ENCODE measurements at regions not wholly inside any gene's neighbourhood (a gene's known extent, or its start where the extent isn't known, plus 50 kb on each side); places are given as distances from the start of the nearest gene placed in this dataset.

GRCh38 chr3:76638006-76638405, 401.9 kb upstream of the ROBO2 start:
- TF ChIP-seq POLR2A (IDR thresholded peaks at IDR 0.05; ENCODE audit: low read length): no peak
- no peak for TF ChIP-seq GATA1 (IDR thresholded peaks at IDR 0.05; ENCODE audit: low read depth, low read length)

GRCh38 chr3:76643623-76644304, 396.1 kb upstream of the ROBO2 start:
- DNase-seq: no peak
- TF ChIP-seq POLR2A (IDR thresholded peaks at IDR 0.05; ENCODE audit: low read length) (no peak), GATA1 (IDR thresholded peaks at IDR 0.05; ENCODE audit: low read depth, low read length) (no peak)

More at GRCh38 chr3:76638006-76638405, 401.9 kb upstream of the ROBO2 start:
- no peak for DNase-seq

GRCh38 chr3:76644305-76644675, 395.6 kb upstream of the ROBO2 start:
- TF ChIP-seq POLR2A (IDR thresholded peaks at IDR 0.05; ENCODE audit: low read length) (no peak), GATA1 (IDR thresholded peaks at IDR 0.05; ENCODE audit: low read depth, low read length) (no peak)
- DNase-seq: no peak

GRCh38 chr3:76645724-76646123, 394.2 kb upstream of the ROBO2 start:
- TF ChIP-seq GATA1 (IDR thresholded peaks at IDR 0.05; ENCODE audit: low read depth, low read length): no peak
- no peak for TF ChIP-seq POLR2A (IDR thresholded peaks at IDR 0.05; ENCODE audit: low read length)
- no peak for DNase-seq

- no peak for TF ChIP-seq POLR2A (IDR thresholded peaks at IDR 0.05; ENCODE audit: low read length)
- no peak for TF ChIP-seq GATA1 (IDR thresholded peaks at IDR 0.05; ENCODE audit: low read depth, low read length)
- peak in 1 of 2 experiments; percentile 0 for DNase-seq
Measured at GRCh38 chr3:76646921-76647562, 392.9 kb upstream of the ROBO2 start.

GRCh38 chr3:76651784-76652183, 388.1 kb upstream of the ROBO2 start:
- DNase-seq: no peak
- TF ChIP-seq GATA1 (IDR thresholded peaks at IDR 0.05; ENCODE audit: low read depth, low read length) (no peak), POLR2A (IDR thresholded peaks at IDR 0.05; ENCODE audit: low read length) (no peak)

GRCh38 chr3:76652524-76652923, 387.4 kb upstream of the ROBO2 start:
- no peak for TF ChIP-seq POLR2A (IDR thresholded peaks at IDR 0.05; ENCODE audit: low read length)
- TF ChIP-seq GATA1 (IDR thresholded peaks at IDR 0.05; ENCODE audit: low read depth, low read length): no peak
- DNase-seq: no peak

- DNase-seq: no peak
- no peak for TF ChIP-seq POLR2A (IDR thresholded peaks at IDR 0.05; ENCODE audit: low read length)
- TF ChIP-seq GATA1 (IDR thresholded peaks at IDR 0.05; ENCODE audit: low read depth, low read length): no peak
Measured at GRCh38 chr3:76653640-76654251, 386.2 kb upstream of the ROBO2 start.

GRCh38 chr3:76656531-76657070, 383.3 kb upstream of the ROBO2 start:
- DNase-seq: no peak
- no peak for TF ChIP-seq POLR2A (IDR thresholded peaks at IDR 0.05; ENCODE audit: low read length)
- TF ChIP-seq GATA1 (IDR thresholded peaks at IDR 0.05; ENCODE audit: low read depth, low read length): no peak

- TF ChIP-seq GATA1 (IDR thresholded peaks at IDR 0.05; ENCODE audit: low read depth, low read length): no peak
- no peak for TF ChIP-seq POLR2A (IDR thresholded peaks at IDR 0.05; ENCODE audit: low read length)
- no peak for DNase-seq
Measured at GRCh38 chr3:76657909-76658308, 382.0 kb upstream of the ROBO2 start.

- TF ChIP-seq POLR2A (IDR thresholded peaks at IDR 0.05; ENCODE audit: low read length) (no peak), GATA1 (IDR thresholded peaks at IDR 0.05; ENCODE audit: low read depth, low read length) (no peak)
- no peak for DNase-seq
Measured at GRCh38 chr3:76661527-76662250, 378.2 kb upstream of the ROBO2 start.

GRCh38 chr3:76664816-76665215, 375.1 kb upstream of the ROBO2 start:
- no peak for TF ChIP-seq GATA1 (IDR thresholded peaks at IDR 0.05; ENCODE audit: low read depth, low read length)
- no peak for TF ChIP-seq POLR2A (IDR thresholded peaks at IDR 0.05; ENCODE audit: low read length)
- no peak for DNase-seq

- TF ChIP-seq POLR2A (IDR thresholded peaks at IDR 0.05; ENCODE audit: low read length): no peak
- no peak for TF ChIP-seq GATA1 (IDR thresholded peaks at IDR 0.05; ENCODE audit: low read depth, low read length)
- no peak for DNase-seq
Measured at GRCh38 chr3:76668653-76669052, 371.2 kb upstream of the ROBO2 start.

- no peak for TF ChIP-seq POLR2A (IDR thresholded peaks at IDR 0.05; ENCODE audit: low read length)
- TF ChIP-seq GATA1 (IDR thresholded peaks at IDR 0.05; ENCODE audit: low read depth, low read length): no peak
- DNase-seq: no peak
Measured at GRCh38 chr3:76669322-76669721, 370.6 kb upstream of the ROBO2 start.

Measured in erythroblast (primary cell).